HCT116 (cell line): ENCODE measurements at regions not wholly inside any gene's neighbourhood (a gene's known extent, or its start where the extent isn't known, plus 50 kb on each side); places are given as distances from the start of the nearest gene placed in this dataset.

Source experiments
- ATAC-seq: fragments of 200-7000 bp; cut with Tn5 transposase; 2 replicates; pipeline ENCODE4 v1.9.1; 2020; ENCODE audit warnings: mild to moderate bottlenecking, moderate library complexity
- BruUV-seq: library from RNA; stranded (reverse); fragments of 400-500 nt; replicated peaks from 2 replicates; lab custom pipeline; 2021; lab: Mats Ljungman, UMichigan
- CTCF ChIA-PET: fragments of 300-600 bp; sonication (Branson Sonifier 250); formaldehyde crosslinking; loops from one replicate; lab custom pipeline; 2021; ENCODE audit warnings: antibody characterized with exemption; lab: Charles Lee
- POLR2A ChIA-PET: fragments of 300-600, 350-600 bp; sonication (Branson Sonifier 250); formaldehyde crosslinking; loops from one replicate; lab custom pipeline; 2021; ENCODE audit warnings: antibody characterized with exemption; lab: Charles Lee
- RAD21 ChIA-PET, 2 experiments: fragments of 300-600 bp; sonication (Branson Sonifier 250); formaldehyde crosslinking; loops; one replicate each; lab custom pipeline; 2023; ENCODE audit warnings: low total read pairs in 2 of 2; ENCODE audit not compliant: uncharacterized antibody in 2 of 2, unreplicated experiment in 2 of 2, low non-redundant PET in 1 of 2; lab: Charles Lee
- DNase-seq: peaks from one replicate; pipeline ENCODE4 v3.0.0-alpha.2; 2010; ENCODE audit warnings: low read depth, low spot score
- H2AFZ ChIP-seq: fragments of 200-600 bp; shearing (Covaris generic), sonication (generic); 2 replicates; pipeline ENCODE4 v1.6.1; 2017; ENCODE audit warnings: low read depth, mixed run types, mixed read lengths, antibody characterized with exemption, low read length; ENCODE audit not compliant: poor library complexity, severe bottlenecking
- H3K27ac ChIP-seq: 2 replicates; pipeline ENCODE4 v1.5.1; 2012; ENCODE audit warnings: low read depth, low read length
- H3K27me3 ChIP-seq: fragments of 200-600 bp; sonication (generic); 2 replicates; pipeline ENCODE4 v1.6.1; 2016; ENCODE audit warnings: mixed run types, low read length, mixed read lengths; ENCODE audit not compliant: insufficient read depth
- H3K36me3 ChIP-seq, 2 experiments: fragments of 200-500 bp in 1 of 2; fragments of 200-600 bp in 1 of 2; sonication (Bioruptor generic) in 1 of 2; sonication (generic) in 1 of 2; 2 replicates each; pipeline versions ENCODE4 v1.5.1 to v1.6.1; 2014 to 2016; ENCODE audit warnings: low read length in 2 of 2, inconsistent platforms in 1 of 2, mixed read lengths in 1 of 2, mixed run types in 1 of 2; ENCODE audit not compliant: insufficient read depth in 2 of 2, control insufficient read depth in 1 of 2
- H3K4me1 ChIP-seq, 2 experiments: fragments of 200-600 bp in 1 of 2; sonication (generic) in 1 of 2; 2 replicates each; pipeline versions ENCODE4 v1.5.1 to v1.6.1; 2012 to 2017; ENCODE audit warnings: low read length in 2 of 2, inconsistent platforms in 1 of 2, mild to moderate bottlenecking in 1 of 2, mixed read lengths in 1 of 2, mixed run types in 1 of 2, moderate library complexity in 1 of 2; ENCODE audit not compliant: insufficient read depth in 2 of 2, control insufficient read depth in 1 of 2
- H3K4me2 ChIP-seq: fragments of 200-600 bp; sonication (generic); 2 replicates; pipeline ENCODE4 v1.6.1; 2017; ENCODE audit warnings: mixed run types, low read length, mixed read lengths
- H3K4me3 ChIP-seq, 2 experiments: fragments of 200-600 bp in 1 of 2; sonication (generic) in 1 of 2; replicated peaks in 1 of 2; 2 replicates each; pipeline ENCODE4 v1.5.1; 2011 to 2016; ENCODE audit warnings: low read length in 2 of 2, control low read depth in 1 of 2, low read depth in 1 of 2, mild to moderate bottlenecking in 1 of 2, mixed read lengths in 1 of 2, mixed run types in 1 of 2
- H3K79me2 ChIP-seq: fragments of 200-600 bp; sonication (generic); 2 replicates; pipeline ENCODE4 v1.6.1; 2017; ENCODE audit warnings: mild to moderate bottlenecking, mixed run types, low read length, moderate library complexity, mixed read lengths; ENCODE audit not compliant: insufficient read depth
- H3K9ac ChIP-seq: fragments of 200-600 bp; sonication (generic); 2 replicates; pipeline ENCODE4 v1.6.1; 2016; ENCODE audit warnings: low read length, mixed read lengths
- H3K9me2 ChIP-seq: fragments of 200-600 bp; sonication (generic), shearing (Covaris generic); 2 replicates; pipeline ENCODE4 v1.6.1; 2017; ENCODE audit warnings: mixed run types, mild to moderate bottlenecking, moderate library complexity; ENCODE audit not compliant: insufficient read depth
- H3K9me3 ChIP-seq, 2 experiments: fragments of 200-500 bp in 1 of 2; fragments of 200-600 bp in 1 of 2; sonication (Bioruptor generic) in 1 of 2; sonication (generic) in 1 of 2; 2 replicates each; pipeline ENCODE4 v1.6.1; 2014 to 2017; ENCODE audit warnings: low read length in 2 of 2, mixed read lengths in 2 of 2, inconsistent platforms in 1 of 2, low read depth in 1 of 2, mild to moderate bottlenecking in 1 of 2, mixed run types in 1 of 2, moderate library complexity in 1 of 2; ENCODE audit not compliant: control insufficient read depth in 1 of 2, insufficient read depth in 1 of 2
- H4K20me1 ChIP-seq: fragments of 200-600 bp; sonication (generic), shearing (Covaris generic); 2 replicates; pipeline ENCODE4 v1.6.1; 2017; ENCODE audit warnings: mixed run types, mild to moderate bottlenecking, moderate library complexity; ENCODE audit not compliant: insufficient read depth
- ELF1 ChIP-seq: IDR thresholded peaks from 2 replicates; pipeline ENCODE4 v1.6.1; 2012; ENCODE audit warnings: low read depth, borderline replicate concordance
- EZH2 ChIP-seq: fragments of 200-600 bp; sonication (generic); IDR thresholded peaks from 2 replicates; pipeline ENCODE4 v1.6.1; 2017; ENCODE audit warnings: antibody characterized with exemption, mixed run types
- EZH2phosphoT487 ChIP-seq: fragments of 200-600 bp; IDR thresholded peaks from 2 replicates; pipeline ENCODE4 v1.6.1; 2018; ENCODE audit warnings: antibody characterized with exemption, borderline replicate concordance
- POLR2A ChIP-seq: IDR thresholded peaks from 2 replicates; pipeline ENCODE4 v1.7.0; 2011; ENCODE audit warnings: borderline replicate concordance; ENCODE audit not compliant: insufficient read depth, insufficient read length; ENCODE audit errors: extremely low read depth
- POLR2AphosphoS5 ChIP-seq: IDR thresholded peaks from 2 replicates; pipeline ENCODE4 v1.6.1; 2011; ENCODE audit warnings: mild to moderate bottlenecking, low read depth, low read length, moderate library complexity
- SIN3A ChIP-seq: IDR thresholded peaks from 2 replicates; pipeline ENCODE4 v1.6.1; 2012; ENCODE audit warnings: low read depth
- ZBTB33 ChIP-seq: IDR thresholded peaks from 2 replicates; pipeline ENCODE4 v1.6.1; 2011; ENCODE audit warnings: mild to moderate bottlenecking, low read length, moderate library complexity; ENCODE audit not compliant: insufficient replicate concordance; ENCODE audit errors: extremely low read depth
- ZNF274 ChIP-seq: fragments of 200-500 bp; sonication (Bioruptor generic); IDR thresholded peaks from 2 replicates; pipeline ENCODE4 v1.6.1; 2014; ENCODE audit warnings: mild to moderate bottlenecking, low read depth, low read length, inconsistent platforms
- intact Hi-C: fragments of 100-400 bp; cut with micrococcal nuclease; formaldehyde crosslinking; loops from 2 replicates; pipeline ENCODE4 v1.10.0; 2022
- TF ChIP-seq, protein P1 (sequence below): IDR thresholded peaks from 2 replicates; pipeline ENCODE4 v1.6.1; 2012; ENCODE audit warnings: low read depth
- TF ChIP-seq, protein P2 (sequence below): IDR thresholded peaks from 2 replicates; pipeline ENCODE4 v1.6.1; 2012

- no TSS peak for BruUV-seq
- no peak overlapping the region for H2AFZ ChIP-seq
- intact Hi-C loops = no loop called here
- no peak for ATAC-seq
- H3K36me3 ChIP-seq = no peaks in the 10 kb centered on the region
- H3K27ac ChIP-seq = no peak overlapping the region
- peaks cover 5 to 13% of the 10 kb centered on the region in 2 experiments; a peak in 2 of 4 replicates for H3K9me3 ChIP-seq
- H3K4me1 ChIP-seq = no peaks in the 10 kb centered on the region
- H3K79me2 ChIP-seq = no peaks in the 10 kb centered on the region
- H3K4me3 ChIP-seq = no peak overlapping the region
- DNase-seq = no peak
- H3K9ac ChIP-seq = no peak overlapping the region
- ChIA-PET CTCF (no interaction called here), POLR2A (no interaction called here), RAD21 (no interaction called here)
- no peaks in the 10 kb centered on the region for H3K27me3 ChIP-seq
- TF ChIP-seq POLR2A (no peak), POLR2AphosphoS5 (no peak), ZBTB33 (no peak), ZNF274 (no peak)
- H3K4me2 ChIP-seq = no peak overlapping the region
- H4K20me1 ChIP-seq = no peaks in the 10 kb centered on the region
- no peaks in the 10 kb centered on the region for H3K9me2 ChIP-seq
These were observed 1280.0 kb upstream of the CNTN5 start for GRCh38 chr11:97740801-97741151.

GRCh38 chr11:97742717-97743116 is 1278.0 kb upstream of the CNTN5 start:
- Histone ChIP-seq H3K9me3 (peaks cover 11 to 16% of the 10 kb centered on the region in 2 experiments; a peak in 2 of 4 replicates), H3K36me3 (no peaks in the 10 kb centered on the region), H3K27me3 (no peaks in the 10 kb centered on the region), H3K27ac (no peak overlapping the region), H3K9me2 (no peaks in the 10 kb centered on the region), H3K4me3 (no peak overlapping the region), H3K79me2 (no peaks in the 10 kb centered on the region), H3K9ac (no peak overlapping the region), H3K4me2 (no peak overlapping the region), H4K20me1 (no peaks in the 10 kb centered on the region), H3K4me1 (no peaks in the 10 kb centered on the region), H2AFZ (no peak overlapping the region)
- ChIA-PET POLR2A (no interaction called here), CTCF (no interaction called here), RAD21 (no interaction called here)
- DNase-seq = no peak
- intact Hi-C loops = no loop called here
- TF ChIP-seq ELF1 (no peak), EZH2 (no peak), SIN3A (no peak), EZH2phosphoT487 (no peak), POLR2AphosphoS5 (no peak)
- TF ChIP-seq, protein P1, sequence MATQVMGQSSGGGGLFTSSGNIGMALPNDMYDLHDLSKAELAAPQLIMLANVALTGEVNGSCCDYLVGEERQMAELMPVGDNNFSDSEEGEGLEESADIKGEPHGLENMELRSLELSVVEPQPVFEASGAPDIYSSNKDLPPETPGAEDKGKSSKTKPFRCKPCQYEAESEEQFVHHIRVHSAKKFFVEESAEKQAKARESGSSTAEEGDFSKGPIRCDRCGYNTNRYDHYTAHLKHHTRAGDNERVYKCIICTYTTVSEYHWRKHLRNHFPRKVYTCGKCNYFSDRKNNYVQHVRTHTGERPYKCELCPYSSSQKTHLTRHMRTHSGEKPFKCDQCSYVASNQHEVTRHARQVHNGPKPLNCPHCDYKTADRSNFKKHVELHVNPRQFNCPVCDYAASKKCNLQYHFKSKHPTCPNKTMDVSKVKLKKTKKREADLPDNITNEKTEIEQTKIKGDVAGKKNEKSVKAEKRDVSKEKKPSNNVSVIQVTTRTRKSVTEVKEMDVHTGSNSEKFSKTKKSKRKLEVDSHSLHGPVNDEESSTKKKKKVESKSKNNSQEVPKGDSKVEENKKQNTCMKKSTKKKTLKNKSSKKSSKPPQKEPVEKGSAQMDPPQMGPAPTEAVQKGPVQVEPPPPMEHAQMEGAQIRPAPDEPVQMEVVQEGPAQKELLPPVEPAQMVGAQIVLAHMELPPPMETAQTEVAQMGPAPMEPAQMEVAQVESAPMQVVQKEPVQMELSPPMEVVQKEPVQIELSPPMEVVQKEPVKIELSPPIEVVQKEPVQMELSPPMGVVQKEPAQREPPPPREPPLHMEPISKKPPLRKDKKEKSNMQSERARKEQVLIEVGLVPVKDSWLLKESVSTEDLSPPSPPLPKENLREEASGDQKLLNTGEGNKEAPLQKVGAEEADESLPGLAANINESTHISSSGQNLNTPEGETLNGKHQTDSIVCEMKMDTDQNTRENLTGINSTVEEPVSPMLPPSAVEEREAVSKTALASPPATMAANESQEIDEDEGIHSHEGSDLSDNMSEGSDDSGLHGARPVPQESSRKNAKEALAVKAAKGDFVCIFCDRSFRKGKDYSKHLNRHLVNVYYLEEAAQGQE = no peak
- TF ChIP-seq, protein P2, sequence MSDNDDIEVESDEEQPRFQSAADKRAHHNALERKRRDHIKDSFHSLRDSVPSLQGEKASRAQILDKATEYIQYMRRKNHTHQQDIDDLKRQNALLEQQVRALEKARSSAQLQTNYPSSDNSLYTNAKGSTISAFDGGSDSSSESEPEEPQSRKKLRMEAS = no peak
- no peak for ATAC-seq
- no TSS peak for BruUV-seq
